HEK293T (cell line): ENCODE measurements at regions not wholly inside any gene's neighbourhood (a gene's known extent, or its start where the extent isn't known, plus 50 kb on each side); places are given as distances from the start of the nearest gene placed in this dataset.

ENCODE experiments used
- ARNT ChIP-seq: fragments of 450-650 bp; IDR thresholded peaks from 2 replicates; pipeline ENCODE4 v1.6.1; 2017; ENCODE audit warnings: mild to moderate bottlenecking
- BHLHE40 ChIP-seq: fragments of 450-650 bp; IDR thresholded peaks from 2 replicates; pipeline ENCODE4 v1.6.1; 2016; ENCODE audit warnings: mild to moderate bottlenecking, moderate library complexity, borderline replicate concordance
- CTBP1 ChIP-seq: fragments of 450-650 bp; IDR thresholded peaks from 2 replicates; pipeline ENCODE4 v1.6.1; 2016; ENCODE audit warnings: borderline replicate concordance
- ELF4 ChIP-seq: fragments of 450-650 bp; IDR thresholded peaks from 2 replicates; pipeline ENCODE4 v1.6.1; 2017; ENCODE audit warnings: antibody characterized with exemption
- FOXA1 ChIP-seq: fragments of 450-650 bp; IDR thresholded peaks from 2 replicates; pipeline ENCODE4 v1.6.1; 2016; ENCODE audit warnings: mild to moderate bottlenecking
- FOXK2 ChIP-seq: fragments of 450-650 bp; IDR thresholded peaks from 2 replicates; pipeline ENCODE4 v1.6.1; 2016; ENCODE audit warnings: mild to moderate bottlenecking
- FOXM1 ChIP-seq: fragments of 450-650 bp; IDR thresholded peaks from 2 replicates; pipeline ENCODE4 v1.6.1; 2017; ENCODE audit warnings: mild to moderate bottlenecking, borderline replicate concordance
- LEF1 ChIP-seq: fragments of 450-650 bp; IDR thresholded peaks from 2 replicates; pipeline ENCODE4 v1.6.1; 2017; ENCODE audit warnings: mild to moderate bottlenecking, borderline replicate concordance
- SP1 ChIP-seq: fragments of 450-650 bp; IDR thresholded peaks from 2 replicates; pipeline ENCODE4 v1.6.1; 2017
- SUZ12 ChIP-seq: fragments of 450-650 bp; IDR thresholded peaks from 2 replicates; pipeline ENCODE4 v1.6.1; 2016; ENCODE audit warnings: mild to moderate bottlenecking
- ZNF384 ChIP-seq: fragments of 450-650 bp; IDR thresholded peaks from 2 replicates; pipeline ENCODE4 v1.6.1; 2016
- TF ChIP-seq, protein P1 (sequence below): fragments of 450-650 bp; IDR thresholded peaks from 2 replicates; pipeline ENCODE4 v1.6.1; 2016

DNA sequence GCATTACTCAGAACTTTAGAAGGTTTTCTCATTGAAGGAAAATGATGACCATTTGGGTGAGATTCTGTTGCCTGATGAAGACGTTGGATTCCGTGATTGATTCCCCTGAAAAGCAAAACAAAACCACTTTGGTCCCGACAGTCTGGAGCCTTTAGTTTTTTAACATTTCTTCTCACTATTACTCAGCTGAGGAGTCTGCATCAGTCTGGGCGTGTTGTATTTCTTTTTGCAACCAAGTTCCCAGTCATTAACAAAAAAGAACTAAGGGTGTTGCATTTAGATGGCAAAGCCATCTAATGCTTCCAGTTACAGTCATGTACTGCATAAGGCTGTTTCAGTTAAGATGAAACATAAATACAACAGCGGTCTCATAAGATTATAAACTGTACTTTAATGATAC is 343.1 kb upstream of the CDH2 start:
- TF ChIP-seq CTBP1: no peak
- TF ChIP-seq FOXA1: no peak
- no peak for TF ChIP-seq FOXK2
- no peak for TF ChIP-seq SP1
- no peak for TF ChIP-seq ELF4
- no peak for TF ChIP-seq LEF1
- TF ChIP-seq SUZ12: no peak
- no peak for TF ChIP-seq BHLHE40
- no peak for TF ChIP-seq FOXM1
- TF ChIP-seq, protein P1, sequence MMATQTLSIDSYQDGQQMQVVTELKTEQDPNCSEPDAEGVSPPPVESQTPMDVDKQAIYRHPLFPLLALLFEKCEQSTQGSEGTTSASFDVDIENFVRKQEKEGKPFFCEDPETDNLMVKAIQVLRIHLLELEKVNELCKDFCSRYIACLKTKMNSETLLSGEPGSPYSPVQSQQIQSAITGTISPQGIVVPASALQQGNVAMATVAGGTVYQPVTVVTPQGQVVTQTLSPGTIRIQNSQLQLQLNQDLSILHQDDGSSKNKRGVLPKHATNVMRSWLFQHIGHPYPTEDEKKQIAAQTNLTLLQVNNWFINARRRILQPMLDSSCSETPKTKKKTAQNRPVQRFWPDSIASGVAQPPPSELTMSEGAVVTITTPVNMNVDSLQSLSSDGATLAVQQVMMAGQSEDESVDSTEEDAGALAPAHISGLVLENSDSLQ: no peak
- TF ChIP-seq ARNT: no peak
- TF ChIP-seq ZNF384: no peak
